ENCODE measurements at regions not wholly inside any gene's neighbourhood (a gene's known extent, or its start where the extent isn't known, plus 50 kb on each side); places are given as distances from the start of the nearest gene placed in this dataset.

DNA sequence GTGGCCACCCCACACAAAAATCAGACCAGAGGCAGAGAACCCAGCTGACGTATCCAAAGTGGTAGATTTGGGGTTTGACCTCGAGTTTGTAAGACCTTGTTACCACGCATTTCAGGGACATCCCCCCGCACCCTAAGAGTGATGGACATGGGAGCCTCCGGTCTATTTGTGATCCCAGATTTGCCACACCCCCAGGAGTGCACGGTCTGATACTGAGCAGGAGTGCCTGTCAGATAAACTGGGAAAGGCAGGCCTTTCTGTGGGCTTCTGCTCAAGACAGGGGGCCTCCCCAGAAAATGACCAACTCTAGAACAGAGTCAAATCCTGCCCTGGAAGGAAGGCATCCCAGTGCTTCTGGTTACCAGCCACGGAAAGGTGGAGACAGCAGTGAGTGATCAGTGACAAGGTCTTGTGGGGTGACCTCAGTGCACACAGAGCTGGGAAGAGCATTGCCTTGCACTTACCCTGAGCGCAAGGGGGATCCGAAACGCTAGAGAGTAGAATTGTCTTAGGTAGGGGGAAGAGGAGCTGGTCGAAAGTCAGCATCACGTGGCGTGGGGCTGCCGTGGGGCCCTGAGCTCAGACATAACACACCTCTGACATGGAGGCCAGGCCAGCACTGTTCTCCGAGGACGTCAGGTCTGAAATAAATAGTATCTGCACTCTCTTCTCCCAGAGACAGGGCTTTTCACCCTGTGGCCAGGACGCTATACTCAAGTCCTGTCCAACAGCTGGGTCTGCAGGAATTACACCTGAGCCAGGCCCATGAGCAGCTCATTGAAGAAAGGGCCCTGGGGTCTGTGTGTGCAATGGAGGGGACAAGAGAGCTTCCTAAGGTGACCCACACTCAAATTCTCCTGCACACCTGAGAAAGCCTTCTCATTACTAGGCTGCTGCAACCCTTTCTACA lies 242.4 kb upstream of the SALL3 start:
- no peak for TF ChIP-seq ZC3H10 (CRISPR knock-in tag; IDR thresholded peaks at IDR 0.05)
- TF ChIP-seq ZFP30 (CRISPR knock-in tag; IDR thresholded peaks at IDR 0.05): no peak
- TF ChIP-seq ARNTL (CRISPR knock-in tag; IDR thresholded peaks at IDR 0.05; ENCODE audit: borderline replicate concordance, low read depth): no peak
